AML-193 (cell line): ENCODE measurements at regions not wholly inside any gene's neighbourhood (a gene's known extent, or its start where the extent isn't known, plus 50 kb on each side); places are given as distances from the start of the nearest gene placed in this dataset.

Experiments
- DNase-seq, 2 experiments: peaks; one replicate each; lab custom pipeline; 2025; lab: John Stamatoyannopoulos, UW

DNA sequence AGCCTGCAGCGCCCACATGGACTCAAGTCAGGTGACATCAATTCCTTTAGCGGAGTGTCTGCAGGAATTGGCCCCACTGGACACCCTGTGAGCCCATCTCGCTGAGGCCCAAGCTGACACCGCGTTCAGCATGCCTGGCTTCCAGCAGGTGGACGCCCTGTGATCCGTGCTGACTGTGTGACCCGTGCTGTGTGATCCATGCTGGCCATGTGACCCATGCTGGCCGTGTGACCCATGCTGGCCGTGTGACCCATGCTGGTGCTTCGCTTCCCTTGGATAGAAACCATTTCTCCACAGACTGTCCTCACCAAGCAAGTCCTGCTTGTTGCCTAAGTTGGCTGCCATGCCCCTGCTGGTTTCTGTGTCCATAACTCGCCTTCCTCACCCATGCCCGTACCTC, 392.1 kb downstream of the BRD1 start:
- no peak for DNase-seq

DNA sequence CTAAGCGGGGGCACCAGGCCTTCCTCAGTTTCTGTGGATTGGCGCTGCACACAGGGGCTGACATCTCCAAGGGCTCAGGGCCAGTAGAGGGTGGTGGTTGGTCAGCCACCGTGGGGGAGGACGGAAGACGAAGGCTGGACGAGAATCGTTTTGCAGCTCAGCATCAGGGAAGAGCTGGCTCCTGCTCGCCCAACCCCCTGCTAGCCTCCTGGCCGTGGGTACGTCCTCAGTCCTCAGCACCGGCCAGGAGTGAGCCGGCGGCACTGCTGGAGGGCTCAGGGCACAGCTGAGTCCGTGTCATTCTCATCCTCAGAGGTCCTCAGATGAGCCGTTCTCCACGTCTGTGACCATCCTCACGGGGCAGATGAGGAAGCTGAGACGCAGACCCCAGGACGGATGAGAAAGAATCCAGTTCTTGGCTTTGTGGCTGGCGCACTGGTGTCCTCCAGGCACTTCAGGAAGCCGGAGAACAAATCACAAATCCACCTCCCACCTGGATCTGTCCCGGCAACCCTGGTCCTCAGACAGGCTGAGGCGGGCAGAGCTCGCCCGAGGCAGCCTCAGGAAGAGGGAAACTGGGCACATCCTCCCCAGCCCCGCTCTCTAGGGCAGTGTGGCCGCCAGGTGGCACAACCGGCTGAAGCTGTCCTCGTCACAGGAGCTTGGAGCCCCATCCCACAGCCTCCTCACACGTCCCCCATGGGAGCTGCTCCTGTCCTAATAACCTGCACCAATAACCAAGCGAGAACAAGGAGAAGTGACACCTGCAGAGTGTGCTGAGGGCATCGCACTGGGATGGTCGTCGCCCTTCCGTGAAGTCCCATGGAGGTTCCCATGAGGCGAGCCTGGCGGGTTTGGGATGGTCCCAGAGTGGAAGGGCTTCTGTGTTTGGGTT, 393.7 kb downstream of the BRD1 start:
- DNase-seq: no peak

DNA sequence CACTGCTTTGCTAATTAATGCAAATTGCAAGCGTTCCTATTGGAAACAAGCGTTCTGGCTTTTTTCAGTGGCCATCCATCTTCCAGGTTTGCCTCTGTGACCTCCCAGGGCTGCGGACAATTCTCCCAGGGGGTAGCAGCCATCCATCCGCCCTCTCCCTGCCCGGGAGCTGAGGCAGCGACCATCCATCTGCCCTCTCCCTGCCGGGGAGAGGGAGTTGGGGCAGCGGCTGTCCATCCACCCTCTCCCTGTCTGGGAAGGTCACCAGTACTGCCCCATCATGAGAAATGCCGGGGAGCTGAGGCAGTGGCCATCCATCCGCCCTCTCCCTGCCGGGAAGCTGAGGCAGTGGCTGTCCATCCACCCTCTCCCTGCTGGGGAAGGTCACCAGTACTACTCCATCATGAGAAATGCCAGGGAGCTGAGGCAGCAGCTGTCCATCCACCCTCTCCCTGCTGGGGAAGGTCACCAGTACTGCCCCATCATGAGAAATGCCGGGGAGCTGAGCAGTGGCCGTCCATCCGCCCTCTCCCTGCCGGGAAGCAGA, 394.7 kb downstream of the BRD1 start:
- DNase-seq: no peak

DNA sequence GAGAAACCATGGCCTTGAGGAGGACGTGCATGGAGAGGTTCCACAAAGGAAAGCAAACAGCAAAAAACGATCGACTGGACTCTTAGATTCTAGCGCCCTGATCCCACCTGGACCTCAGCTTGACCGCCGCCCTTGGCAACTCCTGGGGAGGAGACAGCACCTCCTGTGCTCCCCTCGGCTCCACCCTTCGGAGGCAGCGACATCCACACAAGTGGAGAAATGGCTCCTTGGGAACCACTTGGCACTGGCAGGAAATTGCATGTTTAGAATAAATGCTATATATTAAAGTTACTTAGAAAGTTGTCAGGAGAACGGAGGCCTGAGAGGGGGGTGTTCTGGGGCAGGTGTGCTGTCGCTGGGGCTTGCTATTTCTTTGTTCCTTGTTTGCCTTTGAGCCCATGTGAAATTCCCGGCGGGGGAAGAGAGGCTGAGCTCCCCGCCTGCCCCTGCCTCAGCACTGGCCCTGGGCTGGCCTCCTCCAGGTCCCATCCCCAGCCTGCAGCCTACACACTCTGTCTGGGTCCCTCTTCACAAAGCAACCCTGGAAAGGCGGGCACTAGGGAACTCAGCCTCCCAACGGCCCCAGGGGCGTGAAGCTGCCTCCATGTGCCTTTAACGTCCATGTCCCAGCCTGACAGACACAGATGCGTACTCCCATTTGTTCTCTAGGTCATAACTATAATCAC, 395.3 kb downstream of the BRD1 start:
- DNase-seq: no peak

DNA sequence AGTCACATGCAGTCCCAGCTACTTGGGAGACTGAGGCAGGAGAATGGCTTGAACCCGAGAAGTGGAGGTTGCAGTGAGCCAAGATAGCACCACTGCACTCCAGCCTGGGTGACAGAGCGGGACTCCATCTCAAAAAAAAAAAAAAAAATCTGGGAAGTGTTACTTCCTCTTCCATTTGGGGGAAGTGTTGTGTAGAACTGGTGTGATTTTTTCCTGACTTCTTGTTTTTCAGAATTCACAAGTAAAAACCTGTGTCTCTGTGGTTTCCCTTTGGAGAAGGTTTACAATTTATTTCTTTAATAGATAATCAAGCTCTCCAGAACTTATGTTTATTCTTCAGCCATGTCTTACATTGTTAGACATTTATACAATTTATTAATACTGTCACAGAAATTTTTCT, 396.1 kb downstream of the BRD1 start:
- peak in 1 of 2 experiments; percentile 0 for DNase-seq

DNA sequence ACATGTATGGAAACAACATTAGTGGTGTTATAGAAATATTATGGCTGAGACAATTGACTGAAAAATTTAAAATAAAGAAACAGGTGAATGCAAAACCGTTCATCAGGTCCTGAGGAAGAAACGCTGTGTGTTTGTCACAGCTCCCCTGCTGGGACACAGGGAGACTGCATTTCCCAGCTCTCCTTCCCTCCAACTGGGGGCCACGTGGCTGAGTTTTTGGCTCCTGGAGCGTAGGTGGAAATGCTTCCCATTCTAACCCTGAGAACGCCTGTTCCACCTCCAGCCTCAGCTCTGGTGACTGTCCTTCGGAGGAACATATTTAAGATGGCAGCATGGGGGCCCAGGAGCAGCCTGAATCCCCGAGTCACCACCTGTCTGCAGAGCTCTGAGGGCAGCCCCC, 398.6 kb downstream of the BRD1 start:
- no peak for DNase-seq

DNA sequence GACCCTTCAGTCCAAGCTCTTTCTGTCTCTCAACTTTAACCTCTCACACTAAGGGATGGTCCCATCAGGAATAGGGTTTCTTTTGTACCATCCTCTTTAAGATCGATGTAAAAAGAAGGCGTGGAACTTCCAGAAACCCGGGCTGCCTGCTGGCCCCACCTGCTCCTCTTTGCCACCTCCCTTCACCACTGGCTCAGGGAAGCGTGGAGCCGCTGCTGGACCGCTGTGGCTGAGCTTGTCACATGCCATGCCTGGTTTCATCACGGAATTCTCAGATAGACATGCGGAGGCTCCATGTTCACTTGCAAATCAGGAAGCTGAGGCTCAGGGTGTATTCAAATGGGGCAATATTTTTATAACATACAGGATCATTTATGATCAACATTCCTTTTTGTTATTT, 399.7 kb downstream of the BRD1 start:
- no peak for DNase-seq

DNA sequence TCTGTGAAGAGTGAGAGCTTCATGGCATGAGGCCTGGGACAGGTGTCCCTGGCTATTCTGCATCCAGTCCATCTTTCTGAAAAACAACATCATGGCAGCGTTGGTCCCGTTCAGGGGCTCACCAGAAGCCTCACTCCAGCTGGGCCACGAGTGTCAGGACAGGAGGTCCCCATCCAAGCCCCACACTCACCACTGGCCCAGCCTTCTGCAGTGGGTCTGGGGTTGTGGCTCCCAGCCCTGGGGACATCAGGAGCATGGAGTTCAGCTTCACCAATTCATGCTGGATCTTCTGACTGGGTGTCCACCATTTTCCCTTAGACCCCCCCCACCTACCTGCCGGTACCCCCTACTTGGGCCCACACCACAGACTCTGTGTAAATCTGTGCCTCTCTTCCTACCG, 400.3 kb downstream of the BRD1 start:
- no peak for DNase-seq

DNA sequence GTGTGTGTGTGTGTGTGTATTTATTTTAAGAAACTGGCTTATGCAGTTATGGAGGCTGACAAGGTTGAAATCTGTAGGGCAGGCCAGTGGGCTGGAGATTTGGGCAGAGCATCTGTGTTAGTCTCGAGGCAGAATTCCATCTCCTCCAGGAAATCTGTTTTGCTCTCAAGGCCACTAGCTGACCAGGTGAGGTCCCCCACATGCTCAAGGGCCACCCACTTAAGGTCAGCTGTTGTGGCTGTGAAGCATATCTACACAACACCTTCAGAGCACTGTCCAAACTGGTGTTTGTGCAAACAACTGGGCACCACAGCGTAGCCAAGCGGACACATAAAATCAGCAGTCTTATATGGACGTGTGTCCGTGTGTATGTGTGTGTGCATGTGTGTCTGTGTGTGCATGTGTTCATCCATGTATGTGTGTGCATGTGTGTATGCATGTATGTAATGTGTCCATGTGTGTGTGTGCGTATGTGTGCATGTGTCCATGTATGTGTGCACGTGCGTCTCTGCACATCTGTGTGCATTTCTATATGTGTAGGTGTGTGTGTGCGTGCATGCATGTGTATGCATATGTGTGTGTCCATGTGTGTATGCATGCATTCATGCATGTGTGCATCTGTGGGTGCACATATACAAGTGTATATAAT, 400.9 kb downstream of the BRD1 start:
- DNase-seq: no peak

DNA sequence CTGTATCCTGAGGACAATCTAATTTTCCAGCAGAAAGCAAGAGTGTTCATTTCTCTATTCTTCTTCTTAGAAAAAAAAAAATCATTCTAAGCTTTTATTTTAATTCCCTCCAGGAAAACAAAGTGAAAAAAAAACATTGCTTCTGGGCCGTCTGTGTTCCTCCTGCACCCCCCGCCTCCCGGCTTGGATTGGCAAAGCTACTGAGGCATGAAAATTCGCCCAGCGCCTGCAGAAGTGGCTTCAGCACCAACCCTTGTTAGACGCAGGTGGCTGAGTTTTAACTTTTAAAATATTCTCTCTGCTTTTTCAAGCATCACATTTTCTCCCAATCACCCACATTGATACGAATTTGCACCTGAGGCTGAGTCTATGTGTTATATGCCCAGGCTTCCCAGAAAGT, 401.6 kb downstream of the BRD1 start:
- DNase-seq: no peak

DNA sequence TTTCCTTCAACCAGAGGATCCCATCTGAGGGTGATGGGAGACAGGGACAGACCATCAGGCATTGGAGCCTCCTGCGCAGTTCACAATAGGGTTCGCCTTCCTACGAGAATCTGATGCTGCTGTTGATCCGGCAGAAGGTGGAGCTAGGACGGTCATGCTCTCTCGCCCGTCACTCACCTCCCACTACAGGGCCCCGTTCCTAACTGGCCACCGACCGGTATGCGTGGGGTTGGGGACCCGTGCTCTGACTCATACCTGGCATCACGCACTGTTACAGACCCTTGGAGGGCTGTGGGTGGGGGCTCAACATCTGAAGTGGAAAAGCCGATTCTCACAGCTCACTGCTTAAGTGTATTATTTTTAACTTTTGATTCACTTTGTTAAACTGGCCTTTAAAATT, 402.3 kb downstream of the BRD1 start:
- DNase-seq: no peak

DNA sequence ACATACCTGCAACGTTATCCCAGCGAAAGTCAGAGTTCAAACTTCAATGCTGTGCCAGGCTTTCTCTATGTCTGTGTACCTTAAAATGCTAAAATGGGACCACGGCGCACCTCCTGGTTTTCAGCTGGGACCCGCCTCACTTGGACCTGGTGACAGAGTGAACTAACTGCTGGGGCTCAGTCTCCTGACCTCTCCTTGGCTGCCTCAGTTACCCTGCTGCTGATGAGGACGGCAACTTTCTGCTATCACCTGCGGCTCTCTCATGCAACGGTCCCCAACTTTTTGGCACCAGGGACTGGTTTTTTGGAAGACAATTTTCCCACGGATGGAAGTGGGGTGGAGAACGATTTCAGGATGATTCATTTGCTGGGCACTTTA, 402.8 kb downstream of the BRD1 start:
- no peak for DNase-seq

DNA sequence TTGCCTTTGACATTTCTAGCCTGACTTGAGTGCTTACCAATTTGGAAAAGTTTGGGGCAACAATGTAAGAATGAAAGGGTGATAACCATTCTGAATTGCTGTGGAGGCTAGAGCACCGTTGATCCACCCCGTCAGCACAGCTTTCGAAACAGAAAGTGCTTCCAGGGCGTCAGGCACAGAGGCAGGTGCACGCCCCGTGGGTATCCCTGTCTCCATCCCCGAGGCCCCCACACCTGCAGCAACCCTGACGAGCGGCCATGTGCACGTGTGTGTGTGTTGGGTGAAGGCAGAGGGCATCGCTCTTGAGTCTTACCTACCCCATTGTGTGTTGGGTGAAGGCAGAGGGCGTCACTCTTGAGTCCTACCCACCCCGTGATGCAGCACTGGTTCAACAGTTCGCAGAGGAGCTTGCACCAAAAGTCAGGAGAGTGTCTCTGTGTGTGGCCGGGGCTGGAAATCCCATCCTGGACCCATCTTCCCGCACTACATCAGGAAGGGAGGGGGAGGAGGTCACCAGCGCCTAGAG, 404.5 kb downstream of the BRD1 start:
- DNase-seq: no peak

DNA sequence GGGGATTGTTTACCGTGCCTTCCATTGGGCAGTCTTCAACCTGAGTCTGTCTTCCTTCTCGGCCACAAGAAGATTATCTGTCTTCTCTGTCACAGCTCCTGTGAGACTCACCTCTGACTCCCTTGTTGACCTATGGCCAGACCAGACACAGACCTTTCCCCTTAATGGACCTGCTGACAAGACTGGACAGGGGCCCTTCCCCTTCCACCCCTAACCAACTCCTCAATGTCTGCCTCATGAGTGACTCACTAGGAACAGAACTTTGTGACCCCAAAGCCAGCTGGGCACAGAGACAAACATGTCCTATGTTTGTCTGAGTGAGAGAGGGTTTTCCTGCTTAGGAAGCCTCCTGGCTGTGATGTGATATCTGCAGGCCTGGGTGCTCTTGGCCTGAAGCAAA, 405.0 kb downstream of the BRD1 start:
- no peak for DNase-seq

DNA sequence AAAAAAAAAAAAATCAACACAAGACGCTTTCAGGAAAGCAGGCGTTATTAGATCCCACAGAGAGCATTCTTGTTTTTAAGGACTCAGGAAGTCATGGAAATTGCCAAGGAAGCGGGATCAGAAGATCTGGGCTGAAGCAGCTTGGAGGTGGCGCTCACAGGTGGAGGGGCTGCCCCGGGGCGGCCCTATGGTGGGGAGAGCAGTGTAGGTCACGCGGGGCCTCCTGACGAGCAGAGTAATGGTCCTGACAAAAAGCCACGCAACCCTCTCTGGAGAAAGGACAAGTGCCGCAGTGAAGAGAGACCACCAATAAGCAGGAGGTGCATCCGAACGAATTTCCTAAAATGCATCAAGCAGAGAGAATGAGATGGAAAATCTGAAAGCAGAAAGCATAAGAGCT, 407.0 kb downstream of the BRD1 start:
- DNase-seq: no peak

DNA sequence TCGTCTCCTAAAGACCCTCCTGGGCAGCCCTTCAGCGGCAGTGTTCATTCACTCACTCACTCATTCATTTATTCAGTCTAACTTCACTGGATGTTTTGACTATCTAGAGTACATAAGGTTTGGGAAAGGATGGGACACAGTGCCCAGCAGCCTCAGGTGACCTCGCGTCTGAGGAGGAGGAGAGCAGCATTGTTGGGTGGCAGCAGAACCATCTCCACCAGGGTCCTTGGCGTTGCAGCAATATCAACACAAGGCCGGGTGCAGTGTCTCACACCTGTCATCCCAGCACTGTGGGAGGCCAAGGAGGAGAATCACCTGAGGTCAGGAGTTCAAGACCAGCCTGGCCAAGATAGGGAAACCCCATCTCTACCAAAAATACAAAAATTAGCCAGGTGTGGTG, 408.0 kb downstream of the BRD1 start:
- DNase-seq: no peak

DNA sequence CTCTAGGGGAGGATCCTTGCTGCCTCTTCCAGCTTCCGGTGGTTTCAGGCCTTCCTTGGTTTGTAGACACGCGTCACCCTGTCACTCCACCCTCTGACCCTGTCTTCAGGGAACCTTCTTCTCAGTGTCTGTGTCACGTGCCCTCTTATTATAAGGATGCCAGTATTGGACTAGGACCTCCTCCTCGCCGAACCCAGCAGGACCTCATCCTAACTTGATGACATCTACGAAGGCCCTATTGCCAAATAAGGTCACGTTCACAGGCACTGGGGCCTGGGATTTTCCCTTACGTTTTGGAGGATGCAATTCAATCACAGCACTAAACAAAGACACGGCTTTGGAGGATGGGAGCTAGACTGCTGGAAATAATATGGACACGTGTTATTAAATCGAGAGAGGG, 408.7 kb downstream of the BRD1 start:
- no peak for DNase-seq

DNA sequence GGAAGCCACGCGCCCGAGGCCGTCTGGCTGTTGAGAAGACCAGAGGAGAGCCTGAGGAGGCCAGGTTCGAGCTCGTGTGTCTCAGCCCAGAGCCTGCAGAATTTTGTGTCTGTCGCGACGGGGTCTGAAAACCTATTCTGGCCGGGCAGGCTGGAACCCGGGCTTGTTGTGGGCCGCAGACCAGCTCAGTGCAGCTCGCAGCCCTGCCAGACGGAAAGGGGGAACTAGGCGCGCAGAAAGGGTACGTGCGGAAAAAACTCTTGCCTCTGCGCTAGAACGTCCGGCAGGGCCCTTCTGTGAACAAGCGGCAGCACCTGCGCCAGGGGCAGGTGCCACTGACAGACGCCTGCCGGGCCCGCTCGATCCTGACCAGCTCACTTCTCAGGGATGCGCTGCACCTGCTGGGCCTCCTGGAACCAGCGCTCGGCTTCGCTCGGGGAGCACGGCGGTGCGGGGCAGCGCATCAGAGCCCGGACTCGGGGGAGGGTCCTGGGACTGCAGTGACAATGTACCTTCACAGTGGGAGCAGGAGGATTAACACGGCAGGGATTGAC, 409.3 kb downstream of the BRD1 start:
- no peak for DNase-seq

DNA sequence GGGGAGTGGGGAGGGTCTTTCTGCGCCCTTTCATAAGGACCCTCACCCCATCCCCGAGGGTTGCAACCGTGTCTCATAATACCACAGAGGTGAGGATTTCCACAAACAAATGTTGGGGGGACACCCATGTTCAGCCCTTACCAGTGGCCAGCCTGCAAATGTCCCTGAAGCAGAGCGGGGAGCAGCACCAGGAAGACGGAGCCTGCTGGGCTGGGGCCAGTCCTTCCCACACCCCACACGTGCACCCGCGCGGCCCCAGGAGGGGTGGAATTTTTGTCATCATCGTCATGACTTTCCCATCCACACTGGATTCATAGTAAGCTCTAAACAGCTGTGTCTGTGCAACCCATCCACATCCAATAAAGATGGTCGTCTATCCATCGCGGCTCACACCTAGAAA, 409.8 kb downstream of the BRD1 start:
- no peak for DNase-seq

DNA sequence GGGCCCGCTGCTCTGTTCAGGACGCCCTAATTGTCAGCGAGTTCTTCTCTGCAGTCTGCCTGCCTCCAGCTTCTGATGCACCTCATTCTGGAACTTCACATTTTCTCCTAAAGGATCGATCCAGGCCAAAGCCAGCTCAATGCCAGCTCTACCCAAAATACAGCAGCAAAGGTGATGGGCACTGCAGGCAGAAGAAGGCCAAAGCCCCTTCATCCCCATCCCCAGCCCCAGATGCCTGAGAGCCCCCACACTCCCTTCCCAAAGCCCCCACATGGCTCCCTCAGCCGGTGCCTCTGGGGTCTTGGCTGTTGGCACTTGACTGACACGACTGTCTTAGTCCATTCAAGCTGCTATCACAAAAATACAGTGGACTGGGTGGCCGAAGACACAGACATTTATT, 410.3 kb downstream of the BRD1 start:
- no peak for DNase-seq

DNA sequence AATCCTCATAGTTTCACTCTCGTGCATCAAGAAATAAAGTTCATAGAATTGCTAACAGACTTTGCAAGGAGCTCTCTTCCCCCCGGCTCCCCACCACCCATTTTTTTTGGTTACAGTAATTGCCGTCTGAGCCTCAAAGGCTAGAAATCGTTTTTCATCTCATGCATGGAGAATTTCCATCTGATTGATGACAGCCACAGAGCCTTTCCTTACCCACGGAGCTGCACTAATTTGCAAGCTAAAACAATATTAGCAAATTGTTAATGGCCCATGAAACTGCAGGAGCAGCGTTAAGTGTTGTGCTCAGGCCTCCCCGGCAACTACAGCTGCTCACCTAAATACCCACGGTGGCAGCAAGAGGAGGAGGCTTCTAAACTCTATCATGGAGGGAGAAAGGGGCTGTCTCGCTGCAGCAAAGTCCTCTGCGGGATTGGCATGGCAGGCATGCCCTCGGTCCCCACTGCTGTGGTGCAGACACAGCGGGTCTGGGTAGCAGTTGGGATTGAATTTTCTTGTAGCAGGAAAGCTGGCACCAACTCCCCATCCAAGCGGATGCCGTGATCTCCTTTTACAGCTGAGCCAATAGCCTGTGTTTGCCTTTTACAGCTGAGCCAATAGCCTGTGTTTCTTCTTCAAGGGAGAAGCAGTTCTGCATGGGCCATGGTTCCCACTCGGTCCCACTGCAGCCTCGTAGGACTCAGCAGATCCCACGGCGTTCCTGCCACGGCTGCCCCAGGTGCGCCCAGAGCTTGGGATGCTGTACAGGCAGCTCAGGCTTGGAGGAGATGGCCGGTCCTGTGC, 412.3 kb downstream of the BRD1 start:
- DNase-seq: no peak

DNA sequence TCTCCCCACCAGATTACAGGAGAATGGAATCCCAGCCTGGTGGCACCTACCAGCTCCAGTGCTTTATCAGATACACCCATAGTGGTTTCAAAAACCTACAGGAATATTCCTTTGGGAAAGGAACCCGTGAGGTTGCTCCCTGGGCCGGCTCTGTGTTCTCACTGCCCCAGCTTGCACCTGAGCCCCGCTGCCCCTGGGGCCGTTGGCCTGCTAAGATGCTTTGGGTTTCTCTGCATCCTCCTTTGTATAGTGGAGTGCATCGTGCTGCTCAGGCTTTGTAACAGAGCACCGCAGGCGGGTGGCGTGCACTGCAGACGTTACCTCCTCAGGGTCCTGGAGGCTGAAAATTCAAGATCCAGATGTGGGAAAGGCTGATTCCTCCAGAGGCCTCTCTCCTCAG, 414.1 kb downstream of the BRD1 start:
- no peak for DNase-seq
